HG03045 (cell line): ENCODE measurements at regions not wholly inside any gene's neighbourhood (a gene's known extent, or its start where the extent isn't known, plus 50 kb on each side); places are given as distances from the start of the nearest gene placed in this dataset.
"Not testable (repeated sequence)": the region's sequence is repeated elsewhere in the genome, so short reads cannot be mapped to it uniquely, and the experiment has no call there.

Experiments used
- ATAC-seq: cut with Tn5 transposase; IDR thresholded peaks from one replicate; pipeline ENCODE4 v1.9.1; 2021; ENCODE audit warnings: mild to moderate bottlenecking, moderate library complexity; ENCODE audit not compliant: unreplicated experiment

GRCh38 chr5:125913200-125913599 is 510.0 kb upstream of the GRAMD2B start:
- ATAC-seq: no peak

- ATAC-seq: no peak
These were observed 508.7 kb upstream of the GRAMD2B start for GRCh38 chr5:125914471-125914870.

DNA sequence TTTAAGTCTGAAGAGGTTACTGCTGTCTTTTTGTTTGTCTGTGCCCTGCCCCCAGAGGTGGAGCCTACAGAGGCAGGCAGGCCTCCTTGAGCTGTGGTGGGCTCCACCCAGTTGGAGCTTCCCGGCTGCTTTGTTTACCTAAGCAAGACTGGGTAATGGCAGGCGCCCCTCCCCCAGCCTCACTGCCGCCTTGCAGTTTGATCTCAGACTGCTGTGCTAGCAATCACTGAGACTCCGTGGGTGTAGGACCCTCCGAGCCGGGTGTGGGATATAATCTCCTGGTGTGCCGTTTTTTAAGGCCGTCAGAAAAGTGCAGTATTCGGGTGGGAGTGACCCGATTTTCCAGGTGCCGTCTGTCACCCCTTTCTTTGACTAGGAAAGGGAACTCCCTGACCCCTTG is 499.3 kb upstream of the GRAMD2B start:
- not testable (repeated sequence) for ATAC-seq

DNA sequence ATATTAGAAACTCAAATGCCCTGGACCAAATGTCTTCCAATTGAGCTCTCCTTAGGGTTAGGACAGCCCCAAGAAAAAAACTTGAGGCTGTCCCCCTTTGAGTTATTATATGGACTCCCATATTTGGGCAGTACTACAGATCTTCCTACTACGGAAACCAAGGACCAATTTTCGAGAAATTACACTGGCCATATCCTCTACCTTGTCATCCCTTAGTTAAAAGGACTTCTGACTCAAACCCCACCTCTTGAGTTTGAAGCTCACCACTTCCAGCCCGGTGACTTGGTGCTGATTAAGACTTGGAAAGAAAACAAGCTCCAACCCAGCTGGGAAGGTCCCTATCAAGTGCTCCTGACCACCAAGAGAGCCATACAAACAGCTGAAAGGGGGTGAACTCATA is 497.0 kb upstream of the GRAMD2B start:
- ATAC-seq: no peak

GRCh38 chr5:125928663-125929062 is 494.5 kb upstream of the GRAMD2B start:
- no peak for ATAC-seq

GRCh38 chr5:125950012-125950615 is 473.1 kb upstream of the GRAMD2B start:
- no peak for ATAC-seq

DNA sequence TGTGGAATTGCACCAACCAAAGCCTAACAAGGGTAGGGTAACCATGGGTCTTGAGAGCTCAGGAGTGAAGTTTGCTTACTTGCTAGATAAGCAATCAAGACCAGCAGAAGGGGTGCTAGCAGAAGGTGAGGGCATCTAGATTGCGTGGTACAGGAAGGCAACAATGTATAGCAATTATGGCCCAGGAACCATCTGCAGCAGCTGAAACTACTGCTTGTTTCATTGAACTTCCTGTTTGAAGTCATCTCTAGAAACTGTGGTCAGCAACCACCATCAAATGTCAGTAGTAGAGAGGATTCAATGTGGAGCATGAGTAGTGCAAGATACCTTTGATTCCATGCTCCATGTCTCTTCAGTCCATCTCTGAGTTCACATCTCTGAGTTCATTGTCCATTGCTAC is 462.1 kb upstream of the GRAMD2B start:
- ATAC-seq: peak; percentile 87

- ATAC-seq: no peak
These were observed 457.6 kb upstream of the GRAMD2B start for GRCh38 chr5:125965577-125965976.

GRCh38 chr5:125967576-125967975 is 455.6 kb upstream of the GRAMD2B start:
- ATAC-seq: no peak

DNA sequence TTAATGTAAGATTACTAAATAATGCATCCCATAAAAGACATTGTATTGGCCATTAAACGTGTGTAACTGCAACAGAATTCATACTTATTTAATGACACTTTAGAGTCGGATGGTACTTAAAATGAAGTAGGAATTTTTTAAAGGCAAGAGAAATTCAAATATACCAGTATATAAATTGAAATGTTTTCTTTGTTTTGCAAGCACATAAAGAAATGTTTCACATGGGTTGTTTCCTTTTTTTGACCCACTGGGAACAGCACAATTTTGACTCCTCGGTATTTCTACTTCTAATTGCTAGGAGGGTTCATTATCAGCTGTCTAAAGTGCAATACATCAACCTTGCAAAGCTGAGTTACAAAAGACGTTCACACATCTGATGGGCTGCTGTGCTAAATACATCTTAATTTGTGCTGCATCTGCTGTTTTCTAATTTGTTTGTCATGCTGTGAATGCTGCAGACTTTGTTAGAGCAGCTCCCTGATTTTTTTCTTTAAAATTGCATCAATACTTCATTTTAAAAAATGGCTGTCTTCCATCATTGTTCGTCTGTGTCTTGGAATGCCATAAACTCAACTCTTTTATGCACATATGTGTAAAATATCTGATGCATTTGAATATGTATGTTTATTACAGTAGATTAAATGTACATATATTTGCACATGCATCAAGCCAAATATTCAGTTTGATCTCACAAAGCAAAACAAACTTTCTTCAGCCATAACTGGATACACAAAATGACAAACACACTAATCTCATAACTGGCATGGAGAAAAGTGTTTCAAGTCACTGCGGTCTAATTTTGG is 454.0 kb upstream of the GRAMD2B start:
- no peak for ATAC-seq

- ATAC-seq: no peak
These were observed 453.4 kb upstream of the GRAMD2B start for GRCh38 chr5:125969814-125970171.

DNA sequence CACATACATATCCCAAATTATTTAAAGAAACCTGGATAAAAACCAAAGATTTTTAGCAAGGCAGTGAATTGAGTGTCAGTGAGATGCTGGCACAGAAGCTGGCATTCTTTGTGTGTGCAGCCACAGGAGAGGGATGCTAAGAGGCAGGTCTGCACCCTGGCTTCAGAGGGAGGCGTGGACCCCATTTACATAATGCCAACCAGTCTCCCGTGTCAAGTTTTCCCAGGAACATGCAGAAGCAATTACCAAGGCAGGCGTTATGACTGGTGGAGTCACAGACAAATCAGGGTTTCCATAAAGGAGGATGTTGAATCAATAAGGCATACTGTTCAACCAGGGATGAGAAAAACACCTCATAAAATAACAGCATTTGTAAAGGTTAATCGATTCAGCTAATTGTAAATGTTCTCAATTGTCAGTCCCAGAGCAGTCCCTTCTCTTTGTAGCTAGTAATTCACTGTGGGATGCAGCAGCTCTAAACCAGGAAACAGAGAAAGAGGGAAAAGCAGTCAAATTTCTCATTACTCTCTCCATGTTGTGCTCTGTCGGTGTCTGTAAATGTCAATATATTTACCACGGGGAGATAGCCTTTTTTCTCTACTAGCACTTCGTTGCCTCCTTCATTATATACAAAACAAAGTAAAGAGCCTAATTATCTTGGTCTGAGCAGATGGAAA is 452.4 kb upstream of the GRAMD2B start:
- ATAC-seq: no peak

DNA sequence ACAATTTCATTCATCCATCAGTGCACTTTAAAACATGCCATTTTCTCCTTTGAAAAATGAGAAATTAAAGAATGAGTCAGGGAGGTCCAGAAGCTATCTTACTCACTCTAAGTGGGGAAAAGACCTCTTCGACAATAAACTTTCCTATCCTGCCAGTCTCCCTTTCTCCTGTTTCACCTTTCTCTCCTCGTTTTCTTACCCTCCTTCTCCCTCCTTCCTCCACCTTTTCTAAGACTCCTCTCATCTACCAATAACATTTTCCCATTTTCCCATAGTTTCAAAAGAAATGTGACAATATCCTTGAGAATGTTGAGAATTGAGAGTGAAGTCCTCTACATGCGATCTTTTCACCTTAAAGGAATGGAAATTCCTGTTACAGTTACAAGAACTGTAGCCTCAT is 450.5 kb upstream of the GRAMD2B start:
- no peak for ATAC-seq

GRCh38 chr5:125974679-125975078 is 448.5 kb upstream of the GRAMD2B start:
- no peak for ATAC-seq

GRCh38 chr5:125976421-125977000 is 446.7 kb upstream of the GRAMD2B start:
- ATAC-seq: no peak

- no peak for ATAC-seq
These were observed 445.2 kb upstream of the GRAMD2B start for GRCh38 chr5:125978015-125978414.

DNA sequence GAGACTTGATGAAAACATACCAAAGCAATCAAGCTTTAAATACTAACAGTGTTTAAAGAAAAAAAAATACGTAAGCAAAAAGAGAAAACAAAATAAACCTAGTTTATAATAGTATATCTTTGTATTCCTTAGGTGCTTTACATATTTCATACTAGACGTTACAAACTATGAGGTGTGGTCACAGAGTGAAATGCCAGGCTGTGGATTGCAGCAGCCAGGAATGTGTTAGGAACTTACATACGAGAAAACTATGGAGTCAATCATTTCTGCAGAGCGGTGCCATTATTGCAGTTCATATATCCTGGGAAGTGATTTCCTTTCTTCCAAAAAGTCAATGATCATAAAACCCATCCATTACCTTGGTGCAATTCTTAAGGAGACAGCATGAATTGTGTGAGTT is 443.6 kb upstream of the GRAMD2B start:
- ATAC-seq: no peak

DNA sequence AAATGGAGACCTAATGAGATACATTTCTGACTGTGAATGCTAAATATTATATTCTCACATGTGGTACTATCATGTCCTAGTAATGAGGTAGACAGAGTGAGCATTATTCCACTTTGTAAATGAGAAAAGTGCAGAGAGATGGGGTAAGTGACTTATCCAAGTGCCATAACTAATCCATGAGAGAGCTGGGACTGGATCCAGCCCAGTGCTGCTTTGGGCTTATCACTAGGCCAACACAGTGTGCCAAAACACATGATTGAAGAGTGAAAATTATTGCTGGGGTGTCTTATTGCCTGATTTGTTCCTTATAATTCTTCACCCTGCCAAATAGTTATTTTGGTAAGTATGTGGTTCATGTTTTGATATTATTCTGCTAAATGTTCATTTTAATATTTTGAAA is 442.2 kb upstream of the GRAMD2B start:
- ATAC-seq: no peak

DNA sequence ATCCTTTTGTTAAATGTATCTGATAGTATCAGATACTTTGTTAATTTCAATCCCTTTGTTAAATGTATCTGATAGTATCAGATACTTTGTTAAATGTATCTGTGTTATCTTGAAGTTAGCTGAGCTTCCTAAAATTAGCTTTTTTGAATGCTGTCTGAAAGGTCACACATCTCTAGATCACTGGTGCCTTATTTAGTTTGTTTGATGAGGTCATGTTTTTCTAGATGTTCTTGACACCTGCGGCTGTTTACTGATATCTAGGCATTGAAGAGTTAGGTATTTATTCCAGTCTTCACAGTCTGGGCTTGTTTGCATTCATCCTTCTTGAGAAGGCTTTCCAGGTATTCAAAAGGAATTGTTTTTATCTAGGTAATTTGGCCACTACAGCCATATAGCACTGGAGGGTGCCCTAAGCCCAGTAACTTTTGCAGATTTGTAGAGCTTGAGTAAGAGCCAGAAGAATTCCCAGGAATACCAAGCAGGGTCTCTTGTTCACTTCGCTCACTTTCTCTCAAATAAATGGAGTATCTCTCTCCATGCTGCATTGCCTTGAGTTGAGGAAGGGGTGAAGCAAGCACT is 435.4 kb upstream of the GRAMD2B start:
- no peak for ATAC-seq

- ATAC-seq: no peak
These were observed 431.2 kb upstream of the GRAMD2B start for GRCh38 chr5:125992050-125992449.

DNA sequence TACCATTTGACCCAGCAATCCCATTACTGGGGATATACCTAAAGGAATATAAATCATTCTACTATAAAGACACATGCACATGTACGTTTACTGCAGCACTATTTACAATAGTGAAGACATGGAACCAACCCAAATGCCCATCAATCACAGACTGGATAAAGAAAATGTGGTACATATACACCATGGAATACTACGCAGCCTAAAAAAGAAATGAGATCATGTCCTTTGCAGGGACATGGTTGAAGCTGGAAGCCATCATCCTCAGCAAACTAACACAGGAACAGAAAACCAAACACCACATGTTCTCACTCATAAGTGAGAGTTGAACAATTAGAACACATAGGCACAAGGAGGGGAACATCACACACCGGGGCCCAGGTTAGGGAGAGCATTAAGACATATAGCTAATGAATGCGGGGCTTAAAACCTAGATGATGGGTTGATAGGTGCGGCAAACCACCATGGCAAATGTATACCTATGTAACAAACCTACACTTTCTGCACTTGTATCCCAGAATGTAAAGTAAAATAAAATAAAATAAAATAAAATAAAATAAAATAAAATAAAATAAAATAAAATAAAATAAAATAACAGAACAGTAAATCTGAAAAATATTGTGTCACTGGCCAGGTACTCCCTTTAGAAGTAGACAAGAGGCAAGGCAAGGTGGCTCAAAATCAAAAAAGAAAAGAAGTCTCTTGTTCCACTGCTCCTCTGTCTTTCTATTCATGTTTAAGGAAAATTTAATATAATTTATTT is 423.8 kb upstream of the GRAMD2B start:
- not testable (repeated sequence) for ATAC-seq
